HUES6 (cell line): ENCODE measurements at regions not wholly inside any gene's neighbourhood (a gene's known extent, or its start where the extent isn't known, plus 50 kb on each side); places are given as distances from the start of the nearest gene placed in this dataset.

Experiments used
- H3K27ac ChIP-seq: 2 replicates; pipeline ENCODE4 v1.7.0; 2013; ENCODE audit warnings: low read depth, mild to moderate bottlenecking, low read length, inconsistent platforms
- H3K27me3 ChIP-seq: 2 replicates; pipeline ENCODE4 v1.6.1; 2013; ENCODE audit warnings: low read length; ENCODE audit not compliant: control insufficient read depth, insufficient read depth
- H3K36me3 ChIP-seq: 2 replicates; pipeline ENCODE4 v1.6.1; 2013; ENCODE audit warnings: low read length; ENCODE audit not compliant: control insufficient read depth, insufficient read depth
- H3K4me1 ChIP-seq: 2 replicates; pipeline ENCODE4 v1.6.1; 2013; ENCODE audit warnings: low read length; ENCODE audit not compliant: control insufficient read depth, insufficient read depth
- H3K4me3 ChIP-seq: 2 replicates; pipeline ENCODE4 v1.5.1; 2013; ENCODE audit warnings: low read depth, low read length
- H3K9ac ChIP-seq: one replicate; pipeline ENCODE4 v1.6.1; 2013; ENCODE audit warnings: mild to moderate bottlenecking, low read length
- H3K9me3 ChIP-seq: 2 replicates; pipeline ENCODE4 v1.6.1; 2013; ENCODE audit warnings: low read depth, low read length; ENCODE audit not compliant: control insufficient read depth, insufficient read depth

DNA sequence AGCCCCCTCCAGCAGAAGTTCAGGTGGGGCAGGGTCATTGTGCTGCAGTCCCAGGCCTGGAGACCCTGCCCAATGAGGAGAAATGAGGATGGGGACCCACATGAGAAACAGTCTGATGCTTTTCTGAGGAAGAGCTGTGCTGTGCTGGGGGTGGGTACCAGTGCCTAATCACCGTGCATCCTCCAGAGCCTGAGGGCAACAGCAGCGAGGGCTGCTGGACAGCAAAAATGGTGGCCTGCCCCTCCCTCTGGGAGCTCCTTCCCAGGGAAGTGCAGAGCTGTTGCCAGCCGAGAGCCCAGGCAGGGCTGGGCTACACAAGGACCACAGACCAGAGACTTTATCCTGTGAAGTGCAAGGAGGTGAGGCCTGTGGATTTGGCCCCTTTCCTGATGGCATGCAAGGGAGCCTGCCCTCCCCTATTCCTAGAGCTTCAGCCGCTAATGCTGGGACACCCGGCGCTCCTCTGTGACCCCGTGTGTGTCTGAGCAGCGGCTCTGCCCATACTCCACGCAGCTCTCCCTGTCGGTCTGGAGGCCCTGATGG, 134.8 kb downstream of the DSEL start:
- H3K36me3 ChIP-seq: no peaks in the 10 kb centered on the region
- H3K27ac ChIP-seq: no peak overlapping the region
- H3K4me3 ChIP-seq: no peak overlapping the region
- H3K9me3 ChIP-seq: no peaks in the 10 kb centered on the region
- no peaks in the 10 kb centered on the region for H3K27me3 ChIP-seq
- no peak overlapping the region for H3K9ac ChIP-seq
- H3K4me1 ChIP-seq: no peaks in the 10 kb centered on the region; the same call in 1 of the 2 replicates

DNA sequence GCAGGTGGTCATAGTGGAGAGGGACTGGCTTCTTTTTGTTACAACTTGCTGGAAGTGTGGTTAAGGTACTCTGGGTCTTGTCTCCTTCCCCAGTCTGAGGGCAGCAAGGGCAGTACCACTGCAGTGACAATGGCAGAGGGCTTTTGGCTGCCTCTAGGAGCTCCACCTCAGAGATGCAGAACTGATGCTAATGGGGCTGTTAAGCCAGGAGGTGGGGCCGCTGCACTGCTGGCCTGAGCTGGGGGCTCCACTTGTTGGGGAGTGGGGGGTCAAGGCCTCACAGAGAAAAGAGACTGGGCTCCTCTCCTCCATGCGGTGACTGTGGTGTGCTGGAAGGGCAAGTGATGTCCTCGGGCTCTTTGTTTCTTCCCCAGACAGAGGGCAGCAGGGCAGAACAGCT, 135.7 kb downstream of the DSEL start:
- H3K4me1 ChIP-seq: no peaks in the 10 kb centered on the region; the same call in 1 of the 2 replicates
- H3K4me3 ChIP-seq: no peak overlapping the region
- H3K27ac ChIP-seq: no peak overlapping the region
- no peaks in the 10 kb centered on the region for H3K36me3 ChIP-seq
- no peaks in the 10 kb centered on the region for H3K9me3 ChIP-seq
- no peaks in the 10 kb centered on the region for H3K27me3 ChIP-seq
- H3K9ac ChIP-seq: no peak overlapping the region

DNA sequence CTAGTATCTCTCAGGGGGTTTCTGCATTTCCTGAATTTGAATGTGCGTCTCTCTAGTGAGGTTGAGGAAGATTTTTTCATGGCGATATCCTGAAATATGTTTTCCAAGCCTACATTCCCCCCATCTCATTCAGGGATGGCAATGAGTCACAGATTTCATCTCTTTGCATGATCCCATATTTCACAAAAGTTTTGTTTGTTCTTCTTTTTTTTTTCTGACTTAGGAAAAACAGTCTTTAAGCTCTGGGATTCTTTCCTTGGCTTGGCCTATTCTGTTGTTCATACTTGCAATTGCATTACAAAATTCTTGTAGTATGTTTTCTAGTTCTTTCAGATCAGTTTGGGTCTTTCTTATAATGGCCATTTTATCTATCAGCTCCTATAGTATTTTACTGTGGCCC, 136.5 kb downstream of the DSEL start:
- Histone ChIP-seq H3K36me3 (no peaks in the 10 kb centered on the region), H3K4me3 (no peak overlapping the region), H3K9ac (no peak overlapping the region), H3K9me3 (no peaks in the 10 kb centered on the region), H3K4me1 (no peaks in the 10 kb centered on the region), H3K27ac (no peak overlapping the region), H3K27me3 (no peaks in the 10 kb centered on the region)

DNA sequence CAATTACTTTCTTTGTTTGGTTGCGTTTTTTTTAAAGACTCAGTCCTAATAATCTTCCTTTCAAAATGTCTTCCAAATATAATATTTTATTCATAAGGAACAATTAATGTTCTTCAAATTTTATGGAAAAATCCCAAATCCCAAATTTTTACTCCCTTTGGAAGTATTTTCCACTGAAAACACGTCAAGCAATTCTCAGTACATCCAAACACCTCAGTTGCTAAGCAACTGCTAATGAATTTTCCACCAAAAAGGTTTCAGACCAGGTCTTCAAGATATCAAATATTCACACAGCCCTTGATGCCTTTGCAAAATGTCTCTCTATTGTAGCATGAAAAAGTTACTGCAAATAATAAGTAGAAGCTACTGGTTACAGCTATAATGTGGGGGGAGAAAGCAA, 140.1 kb downstream of the DSEL start:
- Histone ChIP-seq H3K27me3 (no peaks in the 10 kb centered on the region), H3K27ac (no peak overlapping the region), H3K9me3 (no peaks in the 10 kb centered on the region), H3K4me1 (no peaks in the 10 kb centered on the region), H3K4me3 (no peak overlapping the region), H3K36me3 (no peaks in the 10 kb centered on the region), H3K9ac (no peak overlapping the region)

DNA sequence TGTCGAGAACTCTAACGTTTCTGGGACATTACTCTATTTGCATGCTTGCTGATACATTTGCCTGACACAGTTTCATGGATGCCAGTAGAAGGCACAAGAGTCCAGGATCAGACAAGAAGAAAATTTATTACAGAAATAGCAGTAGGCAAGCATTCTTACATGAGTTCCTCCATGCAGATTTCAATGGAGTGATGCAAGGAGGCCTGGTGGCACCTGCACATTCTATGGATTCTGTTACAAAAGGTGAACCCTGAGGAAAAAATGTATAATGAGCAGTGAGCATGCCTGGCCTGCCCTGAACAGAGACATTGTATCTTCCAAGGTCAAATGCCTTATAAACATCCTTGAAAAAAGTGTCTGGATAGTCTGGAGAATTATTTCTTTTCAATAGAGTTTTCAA, 142.9 kb downstream of the DSEL start:
- Histone ChIP-seq H3K9ac (no peak overlapping the region), H3K36me3 (no peaks in the 10 kb centered on the region), H3K9me3 (no peaks in the 10 kb centered on the region), H3K4me1 (no peaks in the 10 kb centered on the region), H3K27me3 (no peaks in the 10 kb centered on the region), H3K27ac (no peak overlapping the region), H3K4me3 (no peak overlapping the region)

DNA sequence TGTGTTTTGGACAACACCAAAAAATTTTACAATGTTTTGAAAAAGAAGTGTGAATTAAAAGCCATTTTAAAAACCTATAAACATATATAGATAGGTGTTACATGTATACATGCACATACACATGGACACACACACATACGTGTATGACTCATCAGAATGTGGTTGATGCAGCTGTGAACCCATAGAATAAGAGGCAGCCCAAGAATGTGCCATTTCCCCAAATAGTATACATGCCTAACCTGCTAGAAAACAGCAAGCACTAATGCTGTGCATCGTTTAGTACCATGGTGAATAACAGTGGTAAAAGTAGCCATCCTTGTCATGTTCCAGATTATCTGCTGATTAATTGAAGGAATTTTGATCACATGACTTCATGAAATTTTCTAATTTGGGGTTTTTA, 149.0 kb downstream of the DSEL start:
- no peak overlapping the region for H3K9ac ChIP-seq
- no peaks in the 10 kb centered on the region for H3K27me3 ChIP-seq
- H3K4me3 ChIP-seq: no peak overlapping the region
- no peaks in the 10 kb centered on the region for H3K36me3 ChIP-seq
- no peaks in the 10 kb centered on the region for H3K9me3 ChIP-seq
- no peaks in the 10 kb centered on the region for H3K4me1 ChIP-seq
- no peak overlapping the region for H3K27ac ChIP-seq

DNA sequence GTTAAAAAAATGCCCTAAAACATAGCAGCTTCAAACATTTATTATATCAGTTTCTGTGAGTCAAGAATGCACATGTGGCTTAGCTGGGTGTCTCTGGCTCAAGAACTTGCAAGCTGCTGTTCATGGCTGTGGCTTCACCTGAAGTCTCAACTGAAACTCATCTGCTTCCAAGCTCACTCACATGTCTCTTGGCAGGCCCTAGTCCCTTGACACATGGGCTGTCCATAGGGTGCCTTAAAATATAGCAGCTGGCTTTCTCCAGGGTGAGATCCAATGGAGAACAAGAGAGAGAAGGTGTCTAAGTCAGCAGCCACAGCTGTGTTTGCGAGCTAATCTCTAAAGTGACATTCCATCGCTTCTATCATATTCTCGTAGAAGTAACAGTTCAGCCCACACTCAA, 152.8 kb downstream of the DSEL start:
- H3K9me3 ChIP-seq: no peaks in the 10 kb centered on the region
- H3K4me3 ChIP-seq: no peak overlapping the region
- H3K27ac ChIP-seq: no peak overlapping the region
- no peaks in the 10 kb centered on the region for H3K4me1 ChIP-seq
- H3K9ac ChIP-seq: no peak overlapping the region
- no peaks in the 10 kb centered on the region for H3K36me3 ChIP-seq
- H3K27me3 ChIP-seq: no peaks in the 10 kb centered on the region

DNA sequence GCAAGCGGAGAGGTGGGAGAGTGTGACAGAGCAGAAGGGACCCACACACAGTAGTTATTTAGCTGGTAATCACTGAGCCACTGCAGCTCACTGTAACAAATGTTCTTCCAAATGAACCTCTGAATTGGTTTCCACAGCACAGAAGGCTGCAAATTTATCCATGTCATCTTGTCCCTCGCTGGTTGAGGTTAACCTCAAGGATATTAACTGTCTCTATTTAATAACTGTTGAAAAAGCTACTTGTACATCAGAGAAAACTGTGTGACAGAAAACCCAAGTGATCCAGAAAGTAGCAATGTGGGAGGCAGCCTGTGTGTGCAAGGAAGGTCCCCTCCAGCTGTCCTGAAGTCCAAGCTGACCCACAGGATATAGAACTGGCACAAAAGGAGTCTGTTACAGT, 153.6 kb downstream of the DSEL start:
- no peaks in the 10 kb centered on the region for H3K9me3 ChIP-seq
- H3K27ac ChIP-seq: no peak overlapping the region
- H3K4me1 ChIP-seq: no peaks in the 10 kb centered on the region
- no peaks in the 10 kb centered on the region for H3K36me3 ChIP-seq
- H3K9ac ChIP-seq: no peak overlapping the region
- H3K4me3 ChIP-seq: no peak overlapping the region
- H3K27me3 ChIP-seq: no peaks in the 10 kb centered on the region

DNA sequence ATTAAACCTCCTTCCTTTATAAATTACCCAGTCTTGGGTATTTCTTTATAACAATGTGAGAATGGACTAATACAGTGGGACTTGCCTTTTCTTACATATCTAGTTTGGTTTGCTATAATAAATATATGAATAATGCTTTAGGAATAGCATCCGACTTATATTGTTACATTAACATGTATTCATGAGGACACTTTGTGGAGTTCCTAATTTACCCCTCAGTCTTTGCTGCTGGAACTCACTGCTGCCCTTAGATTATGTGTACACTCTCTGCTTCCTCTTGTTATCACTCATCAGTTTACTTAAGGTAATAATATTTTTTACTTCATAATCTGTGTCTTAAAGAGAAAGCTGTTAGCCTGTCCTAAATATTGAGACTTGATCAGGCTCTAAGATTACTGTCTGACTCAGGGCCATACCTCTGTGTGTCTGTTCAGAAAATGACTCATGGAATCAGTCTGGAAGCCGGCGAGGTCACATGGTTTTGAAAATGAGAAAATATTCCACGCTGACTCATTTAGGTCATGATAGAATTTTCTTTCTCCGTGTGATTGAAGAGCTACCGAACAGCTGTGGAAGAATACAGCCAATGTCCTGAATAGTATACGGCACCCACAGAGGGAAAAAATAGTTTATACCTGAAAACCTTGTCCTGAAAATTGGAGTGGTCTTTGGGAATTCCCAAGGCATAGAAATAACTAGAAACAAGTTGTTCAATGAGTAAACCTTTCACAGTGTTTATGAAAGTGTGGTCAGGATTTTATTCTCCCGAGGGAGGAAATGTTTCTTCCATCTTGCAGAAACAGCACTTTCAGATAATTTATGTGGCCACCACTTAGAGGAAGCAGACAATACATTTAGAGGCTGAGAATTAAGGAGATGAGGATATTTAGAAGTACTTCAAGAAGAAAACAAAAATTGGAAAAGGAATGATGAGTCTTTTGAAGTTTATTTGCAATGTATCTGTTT, 156.4 kb downstream of the DSEL start:
- H3K36me3 ChIP-seq: no peaks in the 10 kb centered on the region
- no peaks in the 10 kb centered on the region for H3K27me3 ChIP-seq
- H3K9ac ChIP-seq: no peak overlapping the region
- H3K9me3 ChIP-seq: no peaks in the 10 kb centered on the region
- H3K4me1 ChIP-seq: no peaks in the 10 kb centered on the region
- no peak overlapping the region for H3K27ac ChIP-seq
- H3K4me3 ChIP-seq: no peak overlapping the region

DNA sequence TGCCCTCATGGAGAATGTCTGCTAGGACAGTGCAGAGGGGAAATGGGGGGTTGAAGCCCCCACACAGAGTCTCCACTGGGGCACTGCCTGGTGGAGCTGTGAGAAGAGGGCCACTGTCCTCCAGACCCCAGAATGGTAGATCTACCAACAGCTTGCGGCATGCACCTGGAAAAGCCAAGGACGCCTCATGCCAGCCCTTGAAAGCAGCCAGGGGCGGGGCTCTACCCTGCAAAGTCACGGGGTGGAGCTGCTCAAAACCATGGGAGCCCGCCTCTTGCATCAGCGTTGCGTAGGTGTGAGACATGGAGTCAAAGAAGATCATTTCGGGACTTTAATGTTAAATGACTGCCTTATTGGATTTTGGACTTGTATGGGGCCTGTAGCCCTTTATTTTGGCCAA, 157.6 kb downstream of the DSEL start:
- Histone ChIP-seq H3K9ac (no peak overlapping the region), H3K9me3 (no peaks in the 10 kb centered on the region), H3K4me1 (no peaks in the 10 kb centered on the region), H3K27ac (no peak overlapping the region), H3K36me3 (no peaks in the 10 kb centered on the region), H3K27me3 (no peaks in the 10 kb centered on the region), H3K4me3 (no peak overlapping the region)

DNA sequence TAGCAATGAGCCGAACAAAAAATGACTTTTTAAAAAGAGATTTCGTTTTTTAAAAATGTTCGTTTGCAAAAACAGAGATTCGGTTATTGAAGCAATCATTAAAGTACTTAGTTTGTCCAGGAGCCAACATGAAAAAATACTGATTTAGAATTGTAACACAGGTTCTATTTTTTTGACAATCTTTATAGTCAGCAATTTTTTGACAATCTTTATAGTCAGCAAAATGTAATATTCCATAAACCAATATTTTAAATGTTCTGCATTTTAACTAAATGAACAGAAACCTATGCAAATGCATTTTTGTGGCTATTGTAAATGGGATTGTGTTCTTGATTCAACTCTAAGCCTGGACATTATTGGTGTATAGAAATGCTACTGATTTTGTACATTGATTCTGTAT, 161.8 kb downstream of the DSEL start:
- Histone ChIP-seq H3K27ac (no peak overlapping the region), H3K9ac (no peak overlapping the region), H3K4me1 (no peaks in the 10 kb centered on the region), H3K4me3 (no peak overlapping the region), H3K9me3 (no peaks in the 10 kb centered on the region), H3K27me3 (no peaks in the 10 kb centered on the region), H3K36me3 (no peaks in the 10 kb centered on the region)
